A673 (cell line): ENCODE measurements at regions not wholly inside any gene's neighbourhood (a gene's known extent, or its start where the extent isn't known, plus 50 kb on each side); places are given as distances from the start of the nearest gene placed in this dataset.

Experiments
- BruUV-seq: library from RNA; stranded (reverse); fragments of 400-500 nt; replicated peaks from 2 replicates; lab custom pipeline; 2021; lab: Mats Ljungman, UMichigan
- CTCF ChIA-PET: fragments of 300-600 bp; sonication (Branson Sonifier 250); formaldehyde crosslinking; loops from one replicate; lab custom pipeline; 2022; ENCODE audit warnings: antibody characterized with exemption; lab: Charles Lee
- POLR2A ChIA-PET: fragments of 300-600 bp; sonication (Branson Sonifier 250); formaldehyde crosslinking; loops from one replicate; lab custom pipeline; 2022; ENCODE audit warnings: antibody characterized with exemption; ENCODE audit not compliant: low non-redundant PET; lab: Charles Lee
- DNase-seq: peaks from one replicate; pipeline ENCODE4 v3.0.0-alpha.2; 2015; ENCODE audit warnings: low spot score
- H3K27ac ChIP-seq: fragments of 200-600 bp; sonication (generic); 2 replicates; pipeline ENCODE4 v1.5.1; 2016; ENCODE audit warnings: mixed run types, low read depth, mild to moderate bottlenecking, mixed read lengths, antibody characterized with exemption, low read length; ENCODE audit not compliant: poor library complexity, severe bottlenecking
- H3K27me3 ChIP-seq: fragments of 200-600 bp; sonication (generic); replicated peaks from 2 replicates; pipeline ENCODE4 v1.6.1; 2017; ENCODE audit warnings: mixed run types, low read depth, mild to moderate bottlenecking, mixed read lengths, antibody characterized with exemption, low read length; ENCODE audit not compliant: insufficient read depth, poor library complexity
- H3K36me3 ChIP-seq: fragments of 200-600 bp; sonication (generic); 2 replicates; pipeline ENCODE4 v1.6.1; 2016; ENCODE audit warnings: mixed run types, mild to moderate bottlenecking, mixed read lengths, antibody characterized with exemption, low read length; ENCODE audit not compliant: insufficient read depth, poor library complexity, severe bottlenecking
- H3K4me1 ChIP-seq: fragments of 200-600 bp; sonication (generic); 2 replicates; pipeline ENCODE4 v1.6.1; 2017; ENCODE audit warnings: mixed run types, mild to moderate bottlenecking, mixed read lengths, antibody characterized with exemption, low read length; ENCODE audit not compliant: insufficient read depth, poor library complexity, severe bottlenecking
- H3K4me3 ChIP-seq: fragments of 200-600 bp; sonication (generic); 2 replicates; pipeline ENCODE4 v1.5.1; 2016; ENCODE audit warnings: low read depth, mixed run types, mild to moderate bottlenecking, mixed read lengths, low read length; ENCODE audit not compliant: poor library complexity, severe bottlenecking
- H3K9me3 ChIP-seq: fragments of 200-600 bp; sonication (generic); 2 replicates; pipeline ENCODE4 v1.6.1; 2016; ENCODE audit warnings: mixed run types, low read depth, mild to moderate bottlenecking, mixed read lengths, antibody characterized with exemption, low read length; ENCODE audit not compliant: poor library complexity, severe bottlenecking
- CTCF ChIP-seq: fragments of 300-800, 200-600 bp; sonication (generic); conservative IDR thresholded peaks from 2 replicates; pipeline ENCODE4 v1.5.1; 2017; ENCODE audit warnings: low read depth, mild to moderate bottlenecking, antibody characterized with exemption, low read length, moderate library complexity, mixed read lengths
- EZH2 ChIP-seq: fragments of 200-600 bp; sonication (generic); IDR thresholded peaks from 2 replicates; pipeline ENCODE4 v1.6.1; 2017; ENCODE audit warnings: borderline replicate concordance, low read depth, mild to moderate bottlenecking, mixed read lengths, antibody characterized with exemption, low read length; ENCODE audit not compliant: poor library complexity, severe bottlenecking
- intact Hi-C: fragments of 100-400 bp; cut with micrococcal nuclease; formaldehyde crosslinking; loops from one replicate; pipeline ENCODE4 v1.10.0; 2022; ENCODE audit not compliant: unreplicated experiment

GRCh38 chr18:42165922-42166513 is 211.0 kb downstream of the PIK3C3 start:
- no peaks in the 10 kb centered on the region for H3K9me3 ChIP-seq
- ChIA-PET CTCF (no interaction called here), POLR2A (no interaction called here)
- H3K4me1 ChIP-seq, result no peaks in the 10 kb centered on the region
- H3K4me3 ChIP-seq, result no peak overlapping the region
- H3K36me3 ChIP-seq, result no peaks in the 10 kb centered on the region
- no peaks in the 10 kb centered on the region for H3K27me3 ChIP-seq
- BruUV-seq, result no TSS peak
- intact Hi-C loops, result no loop called here
- TF ChIP-seq EZH2, result no peak
- no peak for TF ChIP-seq CTCF
- no peak for DNase-seq
- H3K27ac ChIP-seq, result no peak overlapping the region

GRCh38 chr18:42168487-42168886 is 213.5 kb downstream of the PIK3C3 start:
- intact Hi-C loops, result no loop called here
- no peak overlapping the region for H3K4me3 ChIP-seq
- H3K4me1 ChIP-seq, result no peaks in the 10 kb centered on the region
- ChIA-PET CTCF (no interaction called here), POLR2A (no interaction called here)
- H3K9me3 ChIP-seq, result no peaks in the 10 kb centered on the region
- TF ChIP-seq CTCF (no peak), EZH2 (no peak)
- no peak overlapping the region for H3K27ac ChIP-seq
- no peaks in the 10 kb centered on the region for H3K36me3 ChIP-seq
- no peak for DNase-seq
- BruUV-seq, result no TSS peak
- H3K27me3 ChIP-seq, result no peaks in the 10 kb centered on the region

- H3K4me3 ChIP-seq, result no peak overlapping the region
- ChIA-PET CTCF (no interaction called here), POLR2A (no interaction called here)
- H3K36me3 ChIP-seq, result no peaks in the 10 kb centered on the region
- no peak overlapping the region for H3K27ac ChIP-seq
- H3K27me3 ChIP-seq, result no peaks in the 10 kb centered on the region
- DNase-seq, result no peak
- no peak for TF ChIP-seq EZH2
- TF ChIP-seq CTCF, result no peak
- H3K4me1 ChIP-seq, result no peaks in the 10 kb centered on the region
- no peaks in the 10 kb centered on the region for H3K9me3 ChIP-seq
- BruUV-seq, result no TSS peak
- intact Hi-C loops, result no loop called here
These were observed 213.9 kb downstream of the PIK3C3 start for GRCh38 chr18:42168907-42169306.
